ENCODE measurements at regions not wholly inside any gene's neighbourhood (a gene's known extent, or its start where the extent isn't known, plus 50 kb on each side); places are given as distances from the start of the nearest gene placed in this dataset.
"Not testable (repeated sequence)": the region's sequence is repeated elsewhere in the genome, so short reads cannot be mapped to it uniquely, and the experiment has no call there.

DNA sequence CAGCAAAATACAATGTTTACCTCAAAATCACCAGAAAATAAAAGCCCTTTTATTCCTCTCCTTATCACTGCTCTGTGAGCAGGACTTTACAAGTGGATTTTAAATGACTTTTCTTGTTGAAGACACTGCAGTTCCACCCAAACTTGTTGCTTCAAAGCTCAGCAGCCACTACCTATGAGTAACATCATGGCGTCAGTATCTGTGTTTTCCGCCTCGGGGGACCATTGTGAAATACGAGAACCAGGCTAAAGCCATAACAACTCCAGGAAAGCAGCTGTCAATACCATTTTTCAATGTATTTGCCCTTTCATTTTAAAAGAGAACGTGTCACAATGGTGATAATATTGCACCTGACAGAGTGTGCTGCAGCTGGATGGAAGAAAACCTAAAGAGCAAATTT is 284.0 kb upstream of the RNF32 start:
- DNase-seq (ENCODE audit: low read depth in 1 of 2, low spot score in 1 of 2): no peak
- Histone ChIP-seq H3K27ac (replicated peaks) (no peak overlapping the region), H3K27me3 (ENCODE audit: insufficient read depth, poor library complexity, severe bottlenecking) (peaks cover 2% of the 10 kb centered on the region), H3K4me3 (replicated peaks; ENCODE audit: insufficient read depth, low read length) (no peak overlapping the region)
- TF ChIP-seq GABPA (IDR thresholded peaks at IDR 0.05; ENCODE audit: low read depth): no peak
- TF ChIP-seq, protein P1, sequence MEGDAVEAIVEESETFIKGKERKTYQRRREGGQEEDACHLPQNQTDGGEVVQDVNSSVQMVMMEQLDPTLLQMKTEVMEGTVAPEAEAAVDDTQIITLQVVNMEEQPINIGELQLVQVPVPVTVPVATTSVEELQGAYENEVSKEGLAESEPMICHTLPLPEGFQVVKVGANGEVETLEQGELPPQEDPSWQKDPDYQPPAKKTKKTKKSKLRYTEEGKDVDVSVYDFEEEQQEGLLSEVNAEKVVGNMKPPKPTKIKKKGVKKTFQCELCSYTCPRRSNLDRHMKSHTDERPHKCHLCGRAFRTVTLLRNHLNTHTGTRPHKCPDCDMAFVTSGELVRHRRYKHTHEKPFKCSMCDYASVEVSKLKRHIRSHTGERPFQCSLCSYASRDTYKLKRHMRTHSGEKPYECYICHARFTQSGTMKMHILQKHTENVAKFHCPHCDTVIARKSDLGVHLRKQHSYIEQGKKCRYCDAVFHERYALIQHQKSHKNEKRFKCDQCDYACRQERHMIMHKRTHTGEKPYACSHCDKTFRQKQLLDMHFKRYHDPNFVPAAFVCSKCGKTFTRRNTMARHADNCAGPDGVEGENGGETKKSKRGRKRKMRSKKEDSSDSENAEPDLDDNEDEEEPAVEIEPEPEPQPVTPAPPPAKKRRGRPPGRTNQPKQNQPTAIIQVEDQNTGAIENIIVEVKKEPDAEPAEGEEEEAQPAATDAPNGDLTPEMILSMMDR (IDR thresholded peaks at IDR 0.05; ENCODE audit: insufficient read depth, low read length): no peak
- TF ChIP-seq SPI1 (IDR thresholded peaks at IDR 0.05; ENCODE audit: borderline replicate concordance, low read depth): no peak
- TF ChIP-seq, protein P2, sequence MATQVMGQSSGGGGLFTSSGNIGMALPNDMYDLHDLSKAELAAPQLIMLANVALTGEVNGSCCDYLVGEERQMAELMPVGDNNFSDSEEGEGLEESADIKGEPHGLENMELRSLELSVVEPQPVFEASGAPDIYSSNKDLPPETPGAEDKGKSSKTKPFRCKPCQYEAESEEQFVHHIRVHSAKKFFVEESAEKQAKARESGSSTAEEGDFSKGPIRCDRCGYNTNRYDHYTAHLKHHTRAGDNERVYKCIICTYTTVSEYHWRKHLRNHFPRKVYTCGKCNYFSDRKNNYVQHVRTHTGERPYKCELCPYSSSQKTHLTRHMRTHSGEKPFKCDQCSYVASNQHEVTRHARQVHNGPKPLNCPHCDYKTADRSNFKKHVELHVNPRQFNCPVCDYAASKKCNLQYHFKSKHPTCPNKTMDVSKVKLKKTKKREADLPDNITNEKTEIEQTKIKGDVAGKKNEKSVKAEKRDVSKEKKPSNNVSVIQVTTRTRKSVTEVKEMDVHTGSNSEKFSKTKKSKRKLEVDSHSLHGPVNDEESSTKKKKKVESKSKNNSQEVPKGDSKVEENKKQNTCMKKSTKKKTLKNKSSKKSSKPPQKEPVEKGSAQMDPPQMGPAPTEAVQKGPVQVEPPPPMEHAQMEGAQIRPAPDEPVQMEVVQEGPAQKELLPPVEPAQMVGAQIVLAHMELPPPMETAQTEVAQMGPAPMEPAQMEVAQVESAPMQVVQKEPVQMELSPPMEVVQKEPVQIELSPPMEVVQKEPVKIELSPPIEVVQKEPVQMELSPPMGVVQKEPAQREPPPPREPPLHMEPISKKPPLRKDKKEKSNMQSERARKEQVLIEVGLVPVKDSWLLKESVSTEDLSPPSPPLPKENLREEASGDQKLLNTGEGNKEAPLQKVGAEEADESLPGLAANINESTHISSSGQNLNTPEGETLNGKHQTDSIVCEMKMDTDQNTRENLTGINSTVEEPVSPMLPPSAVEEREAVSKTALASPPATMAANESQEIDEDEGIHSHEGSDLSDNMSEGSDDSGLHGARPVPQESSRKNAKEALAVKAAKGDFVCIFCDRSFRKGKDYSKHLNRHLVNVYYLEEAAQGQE (IDR thresholded peaks at IDR 0.05; ENCODE audit: insufficient replicate concordance, low read depth): no peak
- TF ChIP-seq POLR2AphosphoS5 (IDR thresholded peaks at IDR 0.05; ENCODE audit: low read depth): no peak

DNA sequence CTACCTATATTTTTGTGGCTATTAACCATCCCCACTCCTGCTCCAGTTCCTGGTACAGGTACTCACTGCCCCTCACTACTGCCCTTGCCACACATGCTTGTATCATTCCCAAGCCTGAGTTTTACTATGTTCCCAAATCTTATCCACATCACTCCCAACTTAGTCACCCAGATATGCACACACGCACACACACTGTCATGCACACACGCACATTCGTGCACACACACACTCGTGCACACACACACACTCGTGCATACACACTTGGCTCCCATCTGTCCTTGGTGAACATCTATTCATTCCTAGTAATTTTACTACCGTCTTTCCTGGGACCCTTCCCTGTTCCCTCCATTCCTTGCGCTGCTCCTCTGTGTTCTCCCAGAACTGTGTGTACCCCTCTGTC is 287.2 kb upstream of the RNF32 start:
- H3K4me3 ChIP-seq (replicated peaks; ENCODE audit: insufficient read depth, low read length): no peak overlapping the region
- TF ChIP-seq, protein P2 (IDR thresholded peaks at IDR 0.05; ENCODE audit: insufficient replicate concordance, low read depth): no peak
- TF ChIP-seq SPI1 (IDR thresholded peaks at IDR 0.05; ENCODE audit: borderline replicate concordance, low read depth): no peak
- no peak for TF ChIP-seq GABPA (IDR thresholded peaks at IDR 0.05; ENCODE audit: low read depth)
- TF ChIP-seq, protein P1 (IDR thresholded peaks at IDR 0.05; ENCODE audit: insufficient read depth, low read length): no peak
- no peak for TF ChIP-seq POLR2AphosphoS5 (IDR thresholded peaks at IDR 0.05; ENCODE audit: low read depth)
- no peak overlapping the region for H3K27ac ChIP-seq (replicated peaks)
- H3K27me3 ChIP-seq (ENCODE audit: insufficient read depth, poor library complexity, severe bottlenecking): peaks cover 2% of the 10 kb centered on the region
- DNase-seq (ENCODE audit: low read depth in 1 of 2, low spot score in 1 of 2): no peak

DNA sequence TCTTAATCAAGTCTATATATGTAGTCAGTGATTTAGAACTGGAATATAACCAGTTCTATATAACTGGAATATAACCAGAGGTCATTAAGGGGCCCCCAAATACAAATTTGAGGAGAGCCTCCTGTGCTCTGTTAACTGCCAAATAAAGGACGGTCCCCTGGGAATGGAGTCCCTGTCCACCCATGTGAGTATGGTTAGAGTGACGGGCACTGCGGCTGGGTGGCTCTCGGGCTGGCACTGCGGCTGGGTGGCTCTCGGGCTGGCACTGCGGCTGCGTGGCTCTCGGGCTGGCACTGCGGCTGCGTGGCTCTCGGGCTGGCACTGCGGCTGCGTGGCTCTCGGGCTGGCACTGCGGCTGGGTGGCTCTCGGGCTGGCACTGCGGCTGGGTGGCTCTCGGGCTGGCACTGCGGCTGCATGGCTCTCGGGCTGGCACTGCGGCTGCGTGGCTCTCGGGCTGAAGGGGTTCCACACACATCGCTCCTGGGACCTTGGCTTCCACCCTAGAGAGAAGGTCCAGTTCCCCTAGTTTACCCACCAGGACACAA is 292.8 kb upstream of the RNF32 start:
- H3K27me3 ChIP-seq (ENCODE audit: insufficient read depth, poor library complexity, severe bottlenecking); H3K27ac ChIP-seq (replicated peaks); H3K4me3 ChIP-seq (replicated peaks; ENCODE audit: insufficient read depth, low read length); DNase-seq (ENCODE audit: low read depth in 1 of 2, low spot score in 1 of 2): not testable (repeated sequence)

DNA sequence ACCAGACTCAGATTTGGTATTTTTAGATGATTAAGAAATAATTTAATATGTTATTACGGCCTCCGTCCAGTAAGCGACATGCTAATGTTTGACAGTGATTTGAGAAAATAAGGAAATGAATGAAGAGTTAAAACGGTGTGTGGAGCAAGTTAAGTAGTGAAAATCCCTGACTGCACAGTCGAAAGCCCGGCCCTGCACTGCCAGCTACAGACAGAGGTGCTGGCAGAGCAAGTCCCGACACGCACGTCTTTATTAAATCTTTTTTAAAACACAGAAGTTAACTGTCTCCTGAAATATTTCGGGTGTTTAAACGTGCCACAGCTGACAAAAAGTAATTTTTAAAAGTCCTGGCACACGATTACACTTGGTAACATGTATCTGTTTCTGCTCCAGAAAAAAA is 293.4 kb upstream of the RNF32 start:
- TF ChIP-seq, protein P1 (IDR thresholded peaks at IDR 0.05; ENCODE audit: insufficient read depth, low read length): no peak
- TF ChIP-seq GABPA (IDR thresholded peaks at IDR 0.05; ENCODE audit: low read depth): no peak
- TF ChIP-seq, protein P2 (IDR thresholded peaks at IDR 0.05; ENCODE audit: insufficient replicate concordance, low read depth): no peak
- no peak for TF ChIP-seq SPI1 (IDR thresholded peaks at IDR 0.05; ENCODE audit: borderline replicate concordance, low read depth)
- TF ChIP-seq POLR2AphosphoS5 (IDR thresholded peaks at IDR 0.05; ENCODE audit: low read depth): no peak
- H3K4me3 ChIP-seq (replicated peaks; ENCODE audit: insufficient read depth, low read length): no peak overlapping the region
- H3K27ac ChIP-seq (replicated peaks): no peak overlapping the region
- no peaks in the 10 kb centered on the region for H3K27me3 ChIP-seq (ENCODE audit: insufficient read depth, poor library complexity, severe bottlenecking)
- no peak for DNase-seq (ENCODE audit: low read depth in 1 of 2, low spot score in 1 of 2)
